8988T (cell line): ENCODE measurements at regions not wholly inside any gene's neighbourhood (a gene's known extent, or its start where the extent isn't known, plus 50 kb on each side); places are given as distances from the start of the nearest gene placed in this dataset.

ENCODE experiments used
- DNase-seq: peaks from one replicate; pipeline ENCODE4 v3.0.0; 2011

- DNase-seq = no peak
Measured at GRCh38 chr9:106287091-106287631, 575.8 kb upstream of the ZNF462 start.

- DNase-seq = no peak
Measured at GRCh38 chr9:106287731-106288130, 575.2 kb upstream of the ZNF462 start.

GRCh38 chr9:106288689-106289088 lies 574.3 kb upstream of the ZNF462 start:
- DNase-seq = no peak

- no peak for DNase-seq
Measured at GRCh38 chr9:106291786-106292185, 571.2 kb upstream of the ZNF462 start.

- DNase-seq = no peak
Measured at GRCh38 chr9:106296426-106296825, 566.5 kb upstream of the ZNF462 start.

GRCh38 chr9:106298997-106299396 lies 564.0 kb upstream of the ZNF462 start:
- no peak for DNase-seq

- no peak for DNase-seq
Measured at GRCh38 chr9:106304401-106304920, 558.5 kb upstream of the ZNF462 start.

- DNase-seq = no peak
Measured at GRCh38 chr9:106305428-106306133, 557.4 kb upstream of the ZNF462 start.

GRCh38 chr9:106307670-106308069 lies 555.3 kb upstream of the ZNF462 start:
- DNase-seq = no peak

- DNase-seq = no peak
Measured at GRCh38 chr9:106309925-106310324, 553.0 kb upstream of the ZNF462 start.

GRCh38 chr9:106310782-106311181 lies 552.2 kb upstream of the ZNF462 start:
- DNase-seq = no peak

GRCh38 chr9:106312906-106313305 lies 550.1 kb upstream of the ZNF462 start:
- DNase-seq = no peak

- DNase-seq = no peak
Measured at GRCh38 chr9:106314476-106314875, 548.5 kb upstream of the ZNF462 start.

- no peak for DNase-seq
Measured at GRCh38 chr9:106321394-106322180, 541.4 kb upstream of the ZNF462 start.

GRCh38 chr9:106322706-106323245 lies 540.2 kb upstream of the ZNF462 start:
- no peak for DNase-seq

- DNase-seq = no peak
Measured at GRCh38 chr9:106324053-106324585, 538.8 kb upstream of the ZNF462 start.

GRCh38 chr9:106324591-106325280 lies 538.2 kb upstream of the ZNF462 start:
- no peak for DNase-seq

- no peak for DNase-seq
Measured at GRCh38 chr9:106326493-106326892, 536.5 kb upstream of the ZNF462 start.

GRCh38 chr9:106333481-106333880 lies 529.5 kb upstream of the ZNF462 start:
- DNase-seq = no peak

- no peak for DNase-seq
Measured at GRCh38 chr9:106334081-106334480, 528.9 kb upstream of the ZNF462 start.

GRCh38 chr9:106339882-106340281 lies 523.1 kb upstream of the ZNF462 start:
- DNase-seq = no peak

GRCh38 chr9:106350777-106351176 lies 512.2 kb upstream of the ZNF462 start:
- DNase-seq = no peak

- no peak for DNase-seq
Measured at GRCh38 chr9:106356924-106357323, 506.0 kb upstream of the ZNF462 start.
